Activated CD8-positive, alpha-beta memory T cell treated with anti-CD3 and anti-CD28 coated beads, Interleukin-2, amount 50 U/mL, for 4 hours (primary cell): ENCODE measurements at regions not wholly inside any gene's neighbourhood (a gene's known extent, or its start where the extent isn't known, plus 50 kb on each side); places are given as distances from the start of the nearest gene placed in this dataset.
"Not testable (repeated sequence)": the region's sequence is repeated elsewhere in the genome, so short reads cannot be mapped to it uniquely, and the experiment has no call there.

ENCODE experiments used
- DNase-seq: peaks from one replicate; pipeline ENCODE4 v3.0.0-alpha.2; 2020

DNA sequence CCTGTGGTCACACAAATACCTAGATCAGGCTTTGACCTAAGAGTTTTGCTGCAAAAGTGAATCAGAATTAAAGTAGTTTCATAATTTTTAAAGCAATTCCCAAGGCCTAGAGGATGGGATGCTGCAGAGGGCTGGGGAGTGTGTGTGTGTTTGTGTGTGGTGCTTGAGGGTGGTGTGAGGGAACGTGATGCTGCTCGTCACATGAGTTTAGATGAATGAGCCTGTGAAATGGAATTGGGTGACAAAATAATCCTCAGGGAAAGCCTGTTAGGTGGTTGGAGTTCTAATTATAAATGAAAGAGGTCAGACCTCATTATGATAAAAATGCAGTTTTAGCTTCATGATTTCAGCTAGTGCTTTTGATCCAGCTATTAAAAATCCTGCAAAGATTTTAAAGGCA lies 87.5 kb upstream of the TMEM170B start:
- DNase-seq = no peak

DNA sequence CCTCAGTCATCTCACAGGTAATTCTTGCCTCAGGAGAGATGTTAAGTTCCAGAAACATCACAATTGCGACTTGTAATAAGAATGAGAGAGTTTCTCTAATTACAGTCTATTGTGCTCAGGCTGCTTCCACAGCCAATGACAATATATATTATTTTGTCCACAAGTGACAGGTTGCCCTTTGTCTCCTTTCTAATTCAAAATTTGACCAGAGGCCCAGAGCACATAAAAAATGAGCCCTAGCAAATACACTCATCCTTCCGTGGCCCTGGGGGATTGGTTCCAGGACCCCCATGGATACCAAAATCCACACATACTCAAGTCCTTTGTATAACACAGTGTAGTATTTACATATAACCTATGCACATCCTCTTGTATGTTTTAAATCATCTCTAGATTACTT lies 88.1 kb upstream of the TMEM170B start:
- no peak for DNase-seq

DNA sequence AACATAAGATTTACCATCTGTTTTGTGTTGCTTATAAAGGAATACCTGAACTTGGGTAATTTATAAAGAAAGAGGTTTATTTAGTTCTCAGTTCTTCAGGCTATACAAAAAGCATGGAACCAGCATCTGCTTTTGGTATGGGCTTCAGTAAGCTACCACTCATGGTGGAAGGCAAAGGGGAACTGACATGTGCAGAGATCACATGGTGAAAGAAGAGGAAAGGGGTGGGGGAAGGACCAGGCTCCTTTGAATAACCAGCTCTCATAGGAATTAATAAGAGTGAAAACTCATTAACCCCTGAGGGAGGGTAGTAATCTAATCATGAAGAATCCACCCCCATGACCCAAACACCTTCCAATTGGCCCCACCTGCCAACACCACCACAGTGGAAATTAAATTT lies 89.5 kb upstream of the TMEM170B start:
- no peak for DNase-seq

DNA sequence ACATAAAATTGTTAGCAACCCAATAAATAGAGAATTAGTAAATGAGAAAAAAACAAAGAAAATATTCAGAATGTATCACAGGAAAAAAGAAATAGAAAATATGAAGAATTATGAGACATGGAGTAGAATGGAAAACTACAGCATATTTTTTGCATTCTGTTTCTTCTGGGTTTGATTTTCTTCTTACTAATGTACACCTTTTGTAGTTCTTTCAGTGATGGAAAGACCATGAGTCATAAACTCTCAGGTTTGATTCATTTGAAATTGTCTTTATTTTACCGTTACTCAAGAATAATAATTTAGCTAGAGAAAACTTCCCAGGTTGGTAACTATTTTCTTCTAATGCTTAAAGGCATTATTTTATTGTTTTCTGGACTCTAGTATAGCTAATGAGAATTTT lies 90.3 kb upstream of the TMEM170B start:
- no peak for DNase-seq

DNA sequence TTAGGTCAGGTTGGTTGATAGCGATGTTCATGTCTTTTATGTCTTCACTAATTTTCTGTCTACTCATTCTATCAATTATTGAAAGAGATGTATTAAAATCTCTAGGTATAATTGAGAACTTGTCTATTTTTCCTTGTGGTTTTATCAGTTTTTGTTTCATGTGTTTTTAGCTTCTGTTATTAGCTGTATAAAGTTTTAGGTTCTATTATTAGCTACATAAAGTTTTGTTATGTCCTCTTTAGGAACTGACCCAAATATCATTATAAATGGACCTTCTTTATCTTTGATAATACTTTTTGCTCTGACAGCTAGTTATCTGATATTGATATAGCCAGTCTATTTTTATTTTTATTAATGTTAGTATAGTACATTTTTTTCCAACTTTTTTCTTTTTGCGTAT lies 92.4 kb upstream of the TMEM170B start:
- DNase-seq = no peak

DNA sequence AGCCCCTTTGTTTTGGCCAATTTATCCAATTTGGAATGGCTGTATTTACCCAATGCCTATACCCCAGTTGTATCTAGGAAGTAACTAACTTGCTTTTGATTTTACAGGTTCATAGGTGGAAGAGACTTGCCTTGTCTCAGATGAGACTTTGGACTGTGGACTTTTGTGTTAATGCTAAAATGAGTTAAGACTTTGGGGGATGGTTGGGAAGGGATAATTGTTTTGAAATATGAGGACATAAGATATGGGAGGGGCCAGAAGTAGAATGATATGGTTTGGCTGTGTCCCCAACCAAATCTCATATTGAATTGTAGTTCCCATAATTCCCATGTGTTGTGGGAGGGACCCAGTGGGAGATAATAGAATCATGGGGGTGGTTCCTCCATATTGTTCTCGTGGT lies 94.4 kb upstream of the TMEM170B start:
- not testable (repeated sequence) for DNase-seq

- no peak for DNase-seq
Measured at GRCh38 chr6:11442495-11442894, 95.1 kb upstream of the TMEM170B start.

DNA sequence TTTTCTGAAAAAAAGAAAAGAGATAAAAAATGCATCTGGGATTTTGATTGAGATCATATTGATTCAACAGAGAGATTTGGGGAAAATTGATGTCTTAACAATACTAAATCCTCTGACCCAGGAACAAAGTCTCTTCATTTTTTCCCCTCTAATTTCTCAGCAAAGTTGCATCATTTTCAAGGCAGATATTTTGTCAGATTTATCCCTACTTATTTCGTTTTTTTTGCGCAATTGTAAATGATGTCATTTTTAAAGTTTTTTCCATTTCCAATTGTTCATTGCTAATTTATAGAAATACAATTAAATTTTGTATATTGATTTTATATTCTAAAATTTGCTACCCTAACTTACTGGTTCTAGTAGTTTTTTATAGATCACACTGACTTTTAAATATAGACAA lies 97.7 kb upstream of the TMEM170B start:
- no peak for DNase-seq

GRCh38 chr6:11439017-11439420 lies 98.5 kb upstream of the TMEM170B start:
- no peak for DNase-seq

GRCh38 chr6:11437824-11438459 lies 99.6 kb upstream of the TMEM170B start:
- no peak for DNase-seq

DNA sequence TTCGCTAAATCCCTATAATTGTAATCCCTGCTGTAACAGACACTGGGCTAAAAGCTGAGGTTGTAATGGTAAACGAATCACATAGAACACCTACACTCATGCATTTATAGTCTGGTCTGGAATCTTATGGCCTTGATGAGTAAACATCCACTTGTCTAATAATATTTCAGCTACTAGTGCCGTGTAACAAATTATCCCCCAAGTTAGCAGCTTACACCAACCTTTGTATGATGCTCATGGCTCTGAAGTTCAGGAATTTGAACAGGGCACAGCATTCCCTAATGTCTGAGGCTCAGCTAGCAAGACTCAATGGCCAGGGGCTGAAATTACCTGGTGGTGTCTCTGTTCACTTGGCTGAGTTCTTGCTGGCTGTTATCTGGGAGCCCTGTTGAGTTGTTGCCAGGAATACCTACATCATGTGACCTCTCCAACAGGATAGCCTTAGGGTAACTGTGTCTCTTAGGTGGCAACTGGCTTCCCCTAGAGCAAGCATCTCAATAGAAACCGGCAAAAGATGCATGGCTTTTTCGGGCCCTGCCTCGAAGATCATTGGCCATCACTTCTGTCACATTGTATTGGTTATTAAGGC lies 100.9 kb upstream of the TMEM170B start:
- DNase-seq = no peak

- no peak for DNase-seq
Measured at GRCh38 chr6:11434565-11435326, 102.8 kb upstream of the TMEM170B start.

DNA sequence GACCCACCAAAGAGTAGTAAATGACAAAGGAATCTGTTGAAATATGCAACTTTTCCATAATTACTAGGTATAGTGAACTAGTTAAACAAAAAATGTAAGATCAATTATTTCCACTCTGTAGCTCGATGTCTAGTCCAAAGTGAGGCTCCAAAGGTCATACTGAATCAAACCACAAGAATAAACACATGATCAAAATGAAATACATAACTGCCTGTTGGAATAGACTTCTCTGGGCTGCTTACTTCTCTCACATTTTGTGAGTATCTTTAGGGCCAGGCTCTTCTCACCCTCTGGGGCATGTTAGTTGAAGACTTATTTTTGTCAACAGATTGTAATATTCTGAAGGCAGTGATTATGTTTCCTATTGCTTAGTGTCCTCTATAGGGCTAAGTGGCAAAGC lies 103.7 kb upstream of the TMEM170B start:
- no peak for DNase-seq

DNA sequence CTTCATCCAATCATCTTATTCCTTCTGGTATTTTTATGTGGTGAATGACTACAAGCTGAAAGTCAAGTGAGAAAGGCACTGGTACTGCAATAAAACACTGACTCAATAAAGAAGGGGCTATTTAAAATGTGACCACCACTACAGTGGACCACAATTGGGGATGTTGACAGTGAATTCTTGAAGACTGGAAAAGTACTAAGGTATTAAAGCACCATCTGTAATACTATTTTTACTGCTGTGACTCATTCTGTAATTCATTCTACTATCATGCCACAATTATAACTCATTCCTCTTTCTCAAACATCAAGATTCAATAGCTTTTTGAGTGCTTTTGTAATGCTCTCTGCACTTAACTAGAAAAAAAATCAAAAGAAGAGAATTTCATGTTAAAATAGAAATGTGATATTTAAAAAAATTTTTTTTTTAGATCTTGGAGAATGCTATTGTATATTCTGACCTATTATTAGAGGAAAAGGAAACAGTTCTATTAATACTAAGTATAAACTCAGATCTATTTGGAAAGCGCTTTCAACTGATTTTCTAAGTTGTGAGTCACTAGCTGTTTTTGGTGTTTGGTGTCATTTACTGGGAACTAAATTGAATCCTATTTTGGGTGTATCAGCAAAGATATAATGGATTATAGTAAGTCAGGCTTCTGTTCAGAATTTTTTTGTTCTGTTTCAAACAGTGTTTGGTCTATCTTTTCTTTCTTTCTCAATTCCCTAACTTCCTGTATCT lies 104.7 kb upstream of the TMEM170B start:
- DNase-seq = no peak

DNA sequence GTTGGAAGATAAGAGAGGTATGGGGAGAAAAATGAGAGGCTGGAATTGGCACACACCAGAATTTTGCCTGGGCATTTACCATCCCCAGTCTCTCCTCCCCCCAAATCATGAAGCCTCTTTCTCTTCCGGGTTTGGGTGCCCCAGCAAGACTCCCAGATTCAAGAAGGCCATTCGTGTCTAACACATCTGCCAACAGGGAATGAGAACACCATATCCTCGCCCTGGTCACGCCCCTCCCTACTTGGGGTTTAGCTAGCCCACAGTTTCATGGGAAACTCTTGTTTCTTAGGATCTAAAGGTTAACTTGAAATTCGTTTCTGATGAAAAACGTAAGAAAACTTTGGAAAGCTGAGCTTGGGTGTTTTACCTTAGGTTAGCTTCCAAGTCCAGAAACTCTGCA lies 105.5 kb upstream of the TMEM170B start:
- no peak for DNase-seq

- DNase-seq = no peak
Measured at GRCh38 chr6:11431455-11431937, 106.1 kb upstream of the TMEM170B start.

GRCh38 chr6:11430036-11430435 lies 107.5 kb upstream of the TMEM170B start:
- DNase-seq = no peak

GRCh38 chr6:11429577-11429976 lies 108.0 kb upstream of the TMEM170B start:
- peak; percentile 28 for DNase-seq

- no peak for DNase-seq
Measured at GRCh38 chr6:11428895-11429294, 108.7 kb upstream of the TMEM170B start.

DNA sequence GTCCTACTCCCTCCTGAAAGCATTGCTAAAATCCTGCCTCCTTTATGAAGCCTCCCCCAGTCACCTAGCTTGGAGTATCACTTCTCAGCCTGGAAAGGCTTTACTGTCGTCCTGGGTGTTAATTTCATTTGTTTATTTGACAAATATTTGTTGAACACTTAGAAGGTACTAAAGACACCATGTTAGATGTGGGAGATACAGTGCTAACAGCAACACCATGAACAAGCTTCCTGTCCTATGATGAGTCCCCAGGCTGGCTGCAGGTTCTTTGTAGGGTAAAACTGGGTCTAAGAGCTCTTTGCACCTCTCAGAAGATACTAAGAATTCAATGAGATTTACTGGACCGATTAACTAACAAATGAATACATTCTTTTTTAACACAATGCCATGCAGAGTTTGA lies 109.2 kb upstream of the TMEM170B start:
- no peak for DNase-seq

DNA sequence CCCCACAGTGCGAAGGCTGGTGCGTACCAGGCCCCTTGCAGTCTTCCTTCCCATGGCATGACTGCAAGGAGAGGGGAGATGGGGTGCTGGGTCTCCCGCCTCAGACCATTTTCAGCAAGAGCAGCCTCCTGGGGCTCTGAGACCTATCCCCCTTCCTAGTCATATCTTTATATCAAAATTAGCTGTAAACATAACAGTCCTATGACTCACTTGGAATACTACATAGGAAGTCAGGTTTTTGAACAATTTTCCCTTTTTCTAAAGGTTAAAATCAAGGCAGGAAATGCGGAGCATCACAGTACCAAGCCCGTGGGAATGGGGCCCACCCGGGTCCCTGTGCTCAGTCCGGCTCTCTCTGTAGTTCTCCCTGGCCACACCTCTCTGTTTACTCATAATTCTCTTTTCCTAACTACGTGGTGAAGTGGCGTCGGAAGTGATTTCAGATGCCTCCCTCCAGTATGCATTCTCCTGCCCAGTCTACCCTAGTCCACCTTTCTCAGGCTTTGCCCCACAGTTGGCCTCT lies 109.8 kb upstream of the TMEM170B start:
- no peak for DNase-seq

- DNase-seq = no peak
Measured at GRCh38 chr6:11427091-11427722, 110.3 kb upstream of the TMEM170B start.

GRCh38 chr6:11426571-11426970 lies 111.0 kb upstream of the TMEM170B start:
- DNase-seq = no peak
